Forelimb muscle (tissue), 1 donor: ENCODE measurements at regions not wholly inside any gene's neighbourhood (a gene's known extent, or its start where the extent isn't known, plus 50 kb on each side); places are given as distances from the start of the nearest gene placed in this dataset.

Experiments
- DNase-seq: peaks from one replicate; pipeline ENCODE4 v3.0.0-alpha.2; 2013; ENCODE audit warnings: low read depth

GRCh38 chr7:17520941-17521340, 222.5 kb downstream of the AHR start:
- no peak for DNase-seq

- DNase-seq = no peak
These were observed 223.0 kb downstream of the AHR start for GRCh38 chr7:17521437-17521836.

GRCh38 chr7:17523813-17524739, 225.6 kb downstream of the AHR start:
- DNase-seq = no peak

GRCh38 chr7:17524746-17525145, 226.3 kb downstream of the AHR start:
- DNase-seq = no peak

GRCh38 chr7:17526621-17527020, 228.2 kb downstream of the AHR start:
- no peak for DNase-seq

- DNase-seq = no peak
These were observed 230.2 kb downstream of the AHR start for GRCh38 chr7:17528636-17529035.

GRCh38 chr7:17530244-17530643, 231.8 kb downstream of the AHR start:
- no peak for DNase-seq

- no peak for DNase-seq
These were observed 232.4 kb downstream of the AHR start for GRCh38 chr7:17530741-17531421.

GRCh38 chr7:17532861-17533404, 234.5 kb downstream of the AHR start:
- DNase-seq = no peak

- no peak for DNase-seq
These were observed 235.9 kb downstream of the AHR start for GRCh38 chr7:17534348-17534747.

- no peak for DNase-seq
These were observed 237.3 kb downstream of the AHR start for GRCh38 chr7:17535776-17536175.

- DNase-seq = no peak
These were observed 245.9 kb downstream of the AHR start for GRCh38 chr7:17544401-17544800.

- no peak for DNase-seq
These were observed 246.9 kb downstream of the AHR start for GRCh38 chr7:17545348-17545747.

GRCh38 chr7:17546189-17546588, 247.7 kb downstream of the AHR start:
- DNase-seq = no peak

- DNase-seq = no peak
These were observed 248.1 kb downstream of the AHR start for GRCh38 chr7:17546592-17546991.

- DNase-seq = no peak
These were observed 249.7 kb downstream of the AHR start for GRCh38 chr7:17548014-17548653.

GRCh38 chr7:17549406-17549805, 251.0 kb downstream of the AHR start:
- DNase-seq = no peak

GRCh38 chr7:17552373-17552772, 253.9 kb downstream of the AHR start:
- DNase-seq = no peak

GRCh38 chr7:17552952-17553351, 254.5 kb downstream of the AHR start:
- DNase-seq = no peak

- DNase-seq = no peak
These were observed 256.0 kb downstream of the AHR start for GRCh38 chr7:17554341-17555015.

GRCh38 chr7:17556247-17556956, 257.9 kb downstream of the AHR start:
- no peak for DNase-seq
